Stimulated activated CD4-positive, alpha-beta T cell treated with anti-CD3 and anti-CD28 coated beads, Interleukin-15, amount 100 ng/mL, for 24 hours (primary cell): ENCODE measurements at regions not wholly inside any gene's neighbourhood (a gene's known extent, or its start where the extent isn't known, plus 50 kb on each side); places are given as distances from the start of the nearest gene placed in this dataset.
"Not testable (repeated sequence)": the region's sequence is repeated elsewhere in the genome, so short reads cannot be mapped to it uniquely, and the experiment has no call there.

ENCODE experiments used
- DNase-seq: peaks from one replicate; pipeline ENCODE4 v3.0.0-alpha.2; 2020

GRCh38 chr13:21263909-21264308 lies 87.5 kb downstream of the MRPL57 start:
- DNase-seq = not testable (repeated sequence)

DNA sequence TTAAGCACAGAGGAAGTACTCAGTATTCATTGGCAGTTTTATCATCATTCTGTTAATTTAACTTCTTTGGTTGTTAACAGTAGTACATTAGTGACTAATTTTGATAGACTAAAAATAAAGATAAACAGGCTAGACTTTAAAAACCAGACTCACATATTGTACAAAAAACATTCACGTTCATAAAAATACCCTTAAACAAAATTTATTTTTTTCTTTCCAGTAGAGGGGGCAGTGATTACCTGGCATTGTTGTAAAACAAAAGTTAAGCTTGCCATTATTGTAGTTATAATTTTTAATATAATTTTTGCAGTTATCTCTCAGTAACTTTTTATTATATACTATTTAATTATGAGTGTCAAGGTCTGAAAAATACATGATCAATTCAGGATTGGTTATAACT lies 92.0 kb downstream of the MRPL57 start:
- not testable (repeated sequence) for DNase-seq

- DNase-seq = not testable (repeated sequence)
Observed at GRCh38 chr13:21272439-21272838, 96.0 kb downstream of the MRPL57 start.

DNA sequence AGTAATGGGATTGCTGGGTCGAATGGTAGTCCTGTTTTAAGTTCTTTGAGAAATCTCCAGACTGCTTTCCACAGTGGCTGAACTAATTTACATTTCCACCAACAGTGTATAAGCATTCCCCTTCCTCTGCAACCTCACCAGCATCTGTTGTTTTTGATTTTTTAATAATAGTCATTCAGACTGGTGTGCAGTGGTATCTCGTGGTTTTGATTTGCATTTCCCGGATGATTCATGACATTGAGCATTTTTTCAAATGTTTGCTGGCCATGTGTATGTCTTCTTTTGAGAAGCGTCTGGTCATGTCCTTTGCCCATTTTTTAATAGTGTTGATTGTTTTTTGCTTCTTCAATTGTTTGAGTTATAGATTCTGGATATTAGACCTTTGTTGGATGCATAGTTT lies 98.0 kb downstream of the MRPL57 start:
- DNase-seq = not testable (repeated sequence)

- no peak for DNase-seq
Observed at GRCh38 chr13:21282065-21282464, 105.6 kb downstream of the MRPL57 start.

- DNase-seq = no peak
Observed at GRCh38 chr13:21287331-21287907, 111.0 kb downstream of the MRPL57 start.

DNA sequence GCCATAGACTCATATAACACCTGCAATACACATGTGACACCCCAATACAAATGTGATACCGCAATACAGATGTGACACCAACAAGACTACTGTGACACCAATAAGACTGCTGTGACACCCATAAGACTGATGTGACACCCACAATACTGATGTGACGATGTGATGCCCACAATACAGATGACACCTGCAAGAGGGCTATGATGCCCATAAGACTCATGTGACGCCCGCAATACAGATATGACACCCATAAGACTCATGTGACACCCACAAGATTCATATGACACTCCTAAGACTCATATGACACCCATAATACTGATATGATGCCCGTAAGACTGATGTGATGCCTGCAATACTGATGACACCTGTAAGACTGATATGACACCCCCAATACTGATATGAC lies 113.0 kb downstream of the MRPL57 start:
- no peak for DNase-seq

GRCh38 chr13:21290442-21291002 lies 114.1 kb downstream of the MRPL57 start:
- not testable (repeated sequence) for DNase-seq

DNA sequence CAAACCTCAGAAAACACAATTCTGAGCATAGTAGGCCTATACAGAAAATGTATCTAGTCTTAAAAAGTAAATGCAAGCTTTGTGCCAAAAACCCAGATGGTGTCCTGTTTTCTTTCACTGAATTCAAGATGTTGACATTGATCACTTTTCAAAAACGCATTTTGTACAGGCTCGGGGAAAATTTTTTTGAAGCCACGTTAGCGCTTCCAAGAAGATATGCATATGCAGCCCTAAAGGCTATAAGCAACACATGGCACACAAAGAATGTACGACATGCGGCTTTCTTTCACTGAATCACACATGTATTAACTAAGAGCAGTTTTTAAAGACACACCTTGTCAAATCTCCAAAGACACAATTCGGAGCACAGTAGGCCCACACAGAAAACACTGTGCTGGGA lies 115.4 kb downstream of the MRPL57 start:
- no peak for DNase-seq

DNA sequence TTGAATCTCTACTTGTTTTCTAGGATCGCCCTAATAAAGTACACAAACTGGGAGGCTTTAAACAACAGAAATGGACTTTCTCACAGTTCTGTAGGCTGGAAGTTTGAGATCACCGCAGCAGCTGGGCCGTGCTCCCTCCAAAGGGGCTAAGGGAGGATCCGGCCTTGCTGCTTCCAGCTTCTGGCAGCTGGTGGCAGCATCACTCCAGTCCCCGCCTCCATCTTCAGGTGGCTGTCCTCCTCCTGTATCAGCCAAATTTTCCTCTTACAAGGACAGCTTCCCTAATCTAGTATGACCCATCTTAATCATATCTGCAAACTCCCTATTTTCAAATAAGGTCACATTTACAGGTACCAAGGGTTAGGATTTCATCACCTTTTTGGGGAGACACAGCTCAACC lies 120.5 kb downstream of the MRPL57 start:
- peak; percentile 57 for DNase-seq

- no peak for DNase-seq
Observed at GRCh38 chr13:21297447-21297846, 121.0 kb downstream of the MRPL57 start.

- peak; percentile 90 for DNase-seq
Observed at GRCh38 chr13:21297914-21298831, 121.7 kb downstream of the MRPL57 start.

GRCh38 chr13:21304256-21304655 lies 127.8 kb downstream of the MRPL57 start:
- no peak for DNase-seq

DNA sequence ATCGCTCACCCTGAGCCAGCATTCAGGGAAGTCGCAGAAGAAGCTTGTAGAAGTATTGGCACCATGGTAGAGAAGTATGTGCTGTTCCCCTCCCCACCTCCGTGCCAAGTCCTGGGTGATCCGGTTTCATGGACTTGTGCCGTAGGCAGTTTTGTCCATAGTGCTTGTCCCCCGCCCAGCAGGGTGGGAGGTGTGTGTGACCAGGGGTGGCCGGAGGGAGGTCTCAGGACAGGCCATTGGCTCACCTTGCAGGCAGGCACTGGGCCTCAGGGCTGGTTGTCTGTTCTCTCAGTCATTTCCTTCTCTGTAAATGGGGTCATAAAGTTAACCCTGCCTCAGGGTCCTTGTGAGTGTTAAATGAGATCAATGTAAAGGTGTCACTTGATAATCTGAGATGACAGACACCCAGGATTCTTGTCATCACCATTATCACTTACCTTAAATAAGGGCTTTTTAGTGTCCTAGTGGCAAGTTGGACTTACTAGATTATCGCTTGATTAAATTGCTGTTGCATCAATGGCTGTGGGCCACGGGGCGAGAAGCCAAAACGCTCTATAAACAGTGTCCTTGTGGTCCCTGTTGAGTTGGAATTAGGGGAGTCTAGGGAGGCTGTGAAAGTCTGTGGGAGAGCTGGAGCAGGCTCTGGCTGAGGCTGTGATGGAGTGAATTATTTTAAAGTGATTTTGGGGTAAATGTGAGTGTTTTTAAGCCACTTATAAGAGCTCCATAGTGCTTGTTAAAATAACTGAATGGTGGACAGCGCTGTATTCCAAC lies 130.0 kb downstream of the MRPL57 start:
- DNase-seq = not testable (repeated sequence)

DNA sequence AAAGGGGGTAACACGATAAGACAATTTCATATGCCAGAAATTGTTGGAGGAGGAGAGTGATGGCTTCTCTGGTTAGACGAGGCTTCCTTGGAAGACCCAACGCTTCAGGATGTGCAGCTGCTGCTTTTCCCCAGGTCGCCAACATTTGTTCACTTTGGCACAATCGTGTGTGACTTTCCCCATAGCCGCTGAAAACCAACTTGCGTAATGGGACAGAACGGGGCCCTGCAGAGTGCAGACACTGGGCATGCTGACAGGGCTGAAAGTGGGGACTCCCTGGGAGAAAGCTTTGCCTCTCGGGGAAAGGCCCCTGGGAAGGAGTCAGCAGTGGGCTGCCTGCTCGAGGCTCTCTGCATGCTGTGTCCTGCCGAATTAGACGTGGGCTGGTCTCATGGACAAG lies 130.7 kb downstream of the MRPL57 start:
- not testable (repeated sequence) for DNase-seq

- no peak for DNase-seq
Observed at GRCh38 chr13:21308906-21309305, 132.4 kb downstream of the MRPL57 start.

GRCh38 chr13:21309542-21310172 lies 133.2 kb downstream of the MRPL57 start:
- no peak for DNase-seq

DNA sequence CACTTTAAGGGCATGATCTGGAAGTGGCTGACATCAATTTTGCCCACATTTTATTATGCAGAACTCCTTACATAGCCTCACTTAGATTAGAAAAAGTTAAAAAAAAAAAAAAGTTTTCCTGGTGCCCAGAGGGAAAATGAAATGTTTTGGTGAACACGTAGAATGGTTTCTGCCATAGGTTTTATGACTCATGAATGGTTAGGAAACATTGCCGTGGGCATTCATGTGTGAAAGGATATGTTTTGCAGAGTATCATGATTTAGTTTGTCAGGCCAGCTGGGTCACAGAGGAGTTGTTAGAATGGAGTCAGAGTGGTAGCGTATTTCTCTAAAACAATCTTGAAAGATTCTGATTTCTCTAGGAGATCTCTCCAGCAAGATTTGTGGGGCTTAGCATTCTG lies 133.8 kb downstream of the MRPL57 start:
- no peak for DNase-seq

GRCh38 chr13:21314976-21315375 lies 138.5 kb downstream of the MRPL57 start:
- DNase-seq = not testable (repeated sequence)

DNA sequence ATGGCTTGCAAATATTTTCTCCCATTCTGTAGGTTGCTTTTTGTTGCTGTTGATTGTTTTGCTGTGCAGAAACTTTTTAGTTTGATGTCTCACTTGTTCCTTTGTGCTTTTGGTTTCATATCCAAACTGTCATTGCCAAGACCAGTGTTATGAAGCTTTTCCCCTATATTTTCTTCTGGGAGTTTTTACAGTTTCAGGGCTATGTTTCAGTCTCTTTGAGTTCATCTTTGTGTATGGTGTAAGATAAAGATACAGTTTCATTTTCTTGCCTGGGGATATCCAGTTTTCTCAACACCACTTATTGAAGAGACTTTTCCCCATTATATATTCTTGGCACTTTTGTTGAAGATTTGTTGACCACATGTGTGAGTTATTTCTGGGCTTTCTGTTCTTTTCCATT lies 139.9 kb downstream of the MRPL57 start:
- DNase-seq = no peak

GRCh38 chr13:21318891-21319532 lies 140.1 kb downstream of the ZDHHC20 start:
- DNase-seq = no peak
